ENCODE measurements at regions not wholly inside any gene's neighbourhood (a gene's known extent, or its start where the extent isn't known, plus 50 kb on each side); places are given as distances from the start of the nearest gene placed in this dataset.
A peak's percentile ranks its signal among the peaks of the same experiment; 100 is the strongest.

DNA sequence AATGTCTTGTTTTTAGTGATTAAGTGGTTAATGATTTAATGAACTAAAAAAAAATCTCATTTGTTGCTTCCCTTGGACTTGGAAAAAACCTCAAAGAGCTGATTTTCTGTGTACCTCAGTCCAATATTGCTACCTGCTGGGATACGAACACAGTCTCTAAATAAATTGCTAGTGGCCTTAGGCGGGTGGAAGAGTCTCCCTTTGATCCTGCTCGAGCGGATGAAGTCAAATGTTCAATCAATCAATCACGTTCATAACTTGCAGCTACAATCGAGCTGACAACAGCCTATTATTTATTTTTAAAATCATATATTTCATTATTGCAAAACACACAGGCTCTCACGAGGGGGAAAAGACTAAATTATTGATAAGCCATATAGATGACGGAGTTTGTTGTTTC lies 57.3 kb upstream of the HABP2 start:
- 74 to 77% methylated on average over 8 of the region's 8 CpGs for WGBS, 2 donors
- Histone ChIP-seq H3K9me3 (ENCODE audit: control insufficient read depth in 4 of 4, insufficient read depth in 3 of 4, low read length in 3 of 4) (no peaks in the 10 kb centered on the region), H3K4me3 (no peak overlapping the region), H3K36me3 (ENCODE audit: control insufficient read depth in 4 of 4, insufficient read depth in 4 of 4, low read length in 4 of 4) (no peaks in the 10 kb centered on the region), H3K9ac (ENCODE audit: insufficient read depth in 1 of 2, low read length in 2 of 2) (peak overlapping the region in 1 of 2 donors; percentile 27), H3K4me1 (ENCODE audit: control insufficient read depth in 5 of 5, insufficient read depth in 5 of 5, low read length in 5 of 5) (peaks cover 0 to 51% (median 18%) of the 10 kb centered on the region in 5 donors), H3K27me3 (ENCODE audit: control insufficient read depth in 3 of 3, insufficient read depth in 3 of 3, low read length in 2 of 3) (no peaks in the 10 kb centered on the region), H3K27ac (ENCODE audit: low read depth in 1 of 2, low read length in 1 of 2) (no peak overlapping the region)
- ATAC-seq (ENCODE audit: insufficient read depth, low FRiP score) (no peak), DNase-seq (no peak)
- TF ChIP-seq, protein P1, sequence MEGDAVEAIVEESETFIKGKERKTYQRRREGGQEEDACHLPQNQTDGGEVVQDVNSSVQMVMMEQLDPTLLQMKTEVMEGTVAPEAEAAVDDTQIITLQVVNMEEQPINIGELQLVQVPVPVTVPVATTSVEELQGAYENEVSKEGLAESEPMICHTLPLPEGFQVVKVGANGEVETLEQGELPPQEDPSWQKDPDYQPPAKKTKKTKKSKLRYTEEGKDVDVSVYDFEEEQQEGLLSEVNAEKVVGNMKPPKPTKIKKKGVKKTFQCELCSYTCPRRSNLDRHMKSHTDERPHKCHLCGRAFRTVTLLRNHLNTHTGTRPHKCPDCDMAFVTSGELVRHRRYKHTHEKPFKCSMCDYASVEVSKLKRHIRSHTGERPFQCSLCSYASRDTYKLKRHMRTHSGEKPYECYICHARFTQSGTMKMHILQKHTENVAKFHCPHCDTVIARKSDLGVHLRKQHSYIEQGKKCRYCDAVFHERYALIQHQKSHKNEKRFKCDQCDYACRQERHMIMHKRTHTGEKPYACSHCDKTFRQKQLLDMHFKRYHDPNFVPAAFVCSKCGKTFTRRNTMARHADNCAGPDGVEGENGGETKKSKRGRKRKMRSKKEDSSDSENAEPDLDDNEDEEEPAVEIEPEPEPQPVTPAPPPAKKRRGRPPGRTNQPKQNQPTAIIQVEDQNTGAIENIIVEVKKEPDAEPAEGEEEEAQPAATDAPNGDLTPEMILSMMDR (IDR thresholded peaks at IDR 0.05; ENCODE audit: control extremely low read depth, extremely low read depth) = no peak

DNA sequence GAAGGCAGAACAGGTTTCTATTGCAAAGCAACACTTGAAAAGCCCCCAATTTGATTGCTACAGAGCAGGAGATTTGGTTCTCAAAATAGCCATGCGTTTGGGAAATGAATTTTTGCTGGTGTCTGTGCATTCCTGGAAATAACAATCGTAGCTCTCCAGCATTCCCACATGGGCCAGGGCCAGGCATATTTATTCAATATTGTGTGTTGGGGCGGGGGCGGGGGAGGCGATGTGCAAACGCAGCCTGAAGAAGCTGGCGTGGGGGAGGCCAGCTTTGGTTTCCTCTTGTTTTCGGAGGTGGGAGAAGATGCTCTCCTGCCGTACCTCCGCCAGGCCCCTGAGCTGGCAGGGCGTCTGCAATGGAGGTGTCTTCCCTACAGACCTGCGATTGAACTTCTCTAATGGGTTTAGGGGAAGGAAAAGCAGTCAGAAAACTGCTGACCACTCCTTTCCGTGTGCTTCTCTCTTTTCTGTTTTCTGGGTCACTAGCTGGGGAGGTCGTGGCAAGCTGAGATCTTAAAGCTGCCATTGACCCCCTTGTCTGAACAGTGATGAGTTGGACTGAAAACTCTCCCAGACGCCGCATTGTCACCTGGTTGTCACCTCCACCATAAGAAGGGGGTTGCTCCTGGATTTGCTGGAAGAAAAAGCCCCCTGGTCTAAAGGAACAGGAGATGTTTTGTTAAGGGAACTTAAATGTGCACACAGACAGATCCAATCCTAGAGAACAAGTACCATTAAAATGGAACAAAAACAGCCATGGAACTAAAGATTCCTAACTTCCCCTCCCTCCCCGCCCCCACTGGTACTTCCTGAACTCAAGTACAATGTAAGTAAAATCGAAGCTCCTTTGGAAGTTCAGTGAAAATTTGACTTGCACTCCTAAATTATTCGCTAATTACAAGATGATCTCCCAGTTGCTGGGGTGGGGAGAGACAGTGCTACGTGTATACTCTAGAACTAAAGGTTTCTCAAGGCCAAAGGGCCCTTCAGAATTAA lies 56.4 kb upstream of the HABP2 start:
- Histone ChIP-seq H3K4me1 (ENCODE audit: control insufficient read depth in 5 of 5, insufficient read depth in 5 of 5, low read length in 5 of 5) (peaks cover 0 to 51% (median 15%) of the 10 kb centered on the region in 5 donors), H3K4me3 (no peak overlapping the region), H3K9me3 (ENCODE audit: control insufficient read depth in 4 of 4, insufficient read depth in 3 of 4, low read length in 3 of 4) (no peaks in the 10 kb centered on the region), H3K36me3 (ENCODE audit: control insufficient read depth in 4 of 4, insufficient read depth in 4 of 4, low read length in 4 of 4) (no peaks in the 10 kb centered on the region), H3K9ac (ENCODE audit: insufficient read depth in 1 of 2, low read length in 2 of 2) (no peak overlapping the region), H3K27ac (ENCODE audit: low read depth in 1 of 2, low read length in 1 of 2) (peak overlapping the region in 1 of 2 donors; percentile 10), H3K27me3 (ENCODE audit: control insufficient read depth in 3 of 3, insufficient read depth in 3 of 3, low read length in 2 of 3) (no peaks in the 10 kb centered on the region)
- TF ChIP-seq, protein P1 (IDR thresholded peaks at IDR 0.05; ENCODE audit: control extremely low read depth, extremely low read depth) = no peak
- 58 to 60% methylated on average over 20 of the region's 20 CpGs for WGBS, 2 donors
- DNase-seq (peak; percentile 68 to 89 (median 86)), ATAC-seq (ENCODE audit: insufficient read depth, low FRiP score) (no peak)

DNA sequence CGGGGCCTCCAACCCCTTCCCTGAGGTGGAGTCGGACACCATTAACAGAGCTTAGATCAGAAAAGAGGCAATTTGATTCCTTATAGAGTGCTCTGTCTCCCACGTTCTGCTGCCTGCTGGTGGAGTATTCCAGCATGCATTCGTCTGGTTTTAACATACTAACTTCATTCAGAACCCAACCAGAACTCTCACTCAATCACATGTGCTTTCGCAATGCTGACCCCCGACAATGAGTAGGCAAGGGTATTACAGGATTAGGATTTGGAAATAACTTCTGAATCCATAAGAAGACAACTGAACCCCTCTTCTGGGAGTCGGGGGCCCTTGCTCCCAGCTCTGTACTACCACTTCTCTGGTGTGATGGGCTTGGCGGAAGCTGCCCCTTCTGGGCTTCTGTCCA lies 55.7 kb upstream of the HABP2 start:
- Histone ChIP-seq H3K27ac (ENCODE audit: low read depth in 1 of 2, low read length in 1 of 2) (no peak overlapping the region), H3K9me3 (ENCODE audit: control insufficient read depth in 4 of 4, insufficient read depth in 3 of 4, low read length in 3 of 4) (no peaks in the 10 kb centered on the region), H3K9ac (ENCODE audit: insufficient read depth in 1 of 2, low read length in 2 of 2) (no peak overlapping the region), H3K4me1 (ENCODE audit: control insufficient read depth in 5 of 5, insufficient read depth in 5 of 5, low read length in 5 of 5) (peaks cover 0 to 46% (median 14%) of the 10 kb centered on the region in 5 donors), H3K36me3 (ENCODE audit: control insufficient read depth in 4 of 4, insufficient read depth in 4 of 4, low read length in 4 of 4) (no peaks in the 10 kb centered on the region), H3K4me3 (no peak overlapping the region), H3K27me3 (ENCODE audit: control insufficient read depth in 3 of 3, insufficient read depth in 3 of 3, low read length in 2 of 3) (no peaks in the 10 kb centered on the region)
- TF ChIP-seq, protein P1 (IDR thresholded peaks at IDR 0.05; ENCODE audit: control extremely low read depth, extremely low read depth) = no peak
- no peak for ATAC-seq (ENCODE audit: insufficient read depth, low FRiP score)
- WGBS, 2 donors = 67 to 76% methylated on average over 8 of the region's 8 CpGs
- peak in 2 of 3 donors; percentile 42 to 64 for DNase-seq
